Mammary epithelial cell (primary cell): ENCODE measurements at regions not wholly inside any gene's neighbourhood (a gene's known extent, or its start where the extent isn't known, plus 50 kb on each side); places are given as distances from the start of the nearest gene placed in this dataset.

Experiments
- CTCF ChIP-seq, 2 donors: IDR thresholded peaks in 1 of 2; conservative IDR thresholded peaks in 1 of 2; 2 replicates each; pipeline ENCODE4 v1.5.1; 2011 to 2012; ENCODE audit warnings: inconsistent platforms in 2 of 2, low read length in 2 of 2, mild to moderate bottlenecking in 2 of 2, control low read depth in 1 of 2, low read depth in 1 of 2; ENCODE audit not compliant: insufficient read depth in 1 of 2; ENCODE audit errors: extremely low read depth in 1 of 2
- EZH2 ChIP-seq: IDR thresholded peaks from 2 replicates; pipeline ENCODE4 v1.6.1; 2012; ENCODE audit warnings: low read length, inconsistent platforms, borderline replicate concordance

- no peak for TF ChIP-seq CTCF (conservative IDR thresholded peaks at IDR 0.05 in 1 of 2, IDR thresholded peaks at IDR 0.05 in 1 of 2; ENCODE audit: extremely low read depth in 1 of 2, insufficient read depth in 1 of 2, low read depth in 1 of 2, low read length in 2 of 2)
- TF ChIP-seq EZH2: no peak
These were observed 56.8 kb upstream of the KATNAL1 start for GRCh38 chr13:30364133-30364532.
